ENCODE measurements at regions not wholly inside any gene's neighbourhood (a gene's known extent, or its start where the extent isn't known, plus 50 kb on each side); places are given as distances from the start of the nearest gene placed in this dataset.
"Not testable (repeated sequence)": the region's sequence is repeated elsewhere in the genome, so short reads cannot be mapped to it uniquely, and the experiment has no call there.

DNA sequence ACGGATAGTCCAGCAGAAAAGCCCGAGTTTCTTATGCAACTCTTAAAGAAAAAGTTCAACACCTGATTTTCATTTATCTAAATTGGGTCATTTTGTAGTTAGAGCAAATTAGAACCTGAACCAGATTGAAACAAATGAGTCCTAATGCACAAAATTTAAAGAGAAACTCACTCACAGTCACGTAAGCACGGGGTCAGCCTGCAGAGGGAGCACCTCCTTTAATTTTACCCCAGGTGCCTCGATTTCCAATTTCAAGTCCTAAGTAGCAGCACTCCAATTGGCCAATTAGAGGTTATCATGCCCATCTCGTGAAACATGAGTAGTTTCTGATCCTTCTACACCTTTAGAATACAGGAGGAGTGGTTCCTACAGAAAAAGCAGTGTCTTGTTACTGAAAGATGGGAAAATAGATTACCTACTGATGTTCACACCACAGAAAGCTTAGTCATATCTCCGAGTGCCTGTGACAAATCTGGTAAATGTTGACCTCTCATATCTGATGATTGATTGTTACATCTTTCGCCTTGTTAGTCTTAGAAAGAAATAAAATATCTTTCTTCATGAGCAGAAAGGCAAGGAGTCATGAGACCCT, 1929.8 kb upstream of the LRRTM1 start:
- DNase-seq (ENCODE audit: low spot score), result no peak

DNA sequence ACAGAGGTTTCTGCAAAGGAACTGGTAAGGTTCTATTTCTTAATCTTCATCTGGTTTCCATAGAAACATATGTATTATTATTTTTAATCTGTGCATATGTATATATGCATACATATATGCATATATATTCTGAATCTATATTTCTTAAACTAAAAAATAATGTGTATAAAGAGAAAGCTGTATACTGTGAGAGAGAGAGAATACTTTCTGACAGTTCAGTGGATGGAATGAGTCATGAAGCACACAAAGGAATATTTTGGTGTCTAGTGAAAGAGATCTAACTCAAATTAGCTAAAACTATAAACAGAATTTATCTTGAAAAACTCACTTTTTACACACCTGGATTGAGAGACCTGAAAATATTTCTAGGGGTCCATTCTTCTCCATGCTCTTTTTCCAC, 1929.3 kb upstream of the LRRTM1 start:
- DNase-seq (ENCODE audit: low spot score), result no peak

DNA sequence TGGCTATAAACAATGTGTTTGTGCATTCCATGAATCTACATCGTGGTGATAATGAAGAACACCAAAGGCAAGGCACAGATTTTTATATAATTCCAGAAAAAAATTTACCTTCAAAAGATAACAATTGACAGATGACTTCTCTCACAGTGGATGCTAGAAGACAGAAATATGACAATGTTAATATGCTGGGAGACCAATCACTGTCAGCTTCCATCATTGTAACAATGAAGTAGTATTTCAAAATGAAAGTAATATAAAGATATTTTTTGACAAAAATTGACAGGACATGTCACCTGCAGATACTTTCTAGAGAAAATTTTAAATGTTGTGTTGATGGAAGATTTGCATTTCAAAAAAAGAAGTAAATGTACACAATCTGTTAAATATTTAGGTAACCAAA, 1925.9 kb upstream of the LRRTM1 start:
- DNase-seq (ENCODE audit: low spot score), result no peak

DNA sequence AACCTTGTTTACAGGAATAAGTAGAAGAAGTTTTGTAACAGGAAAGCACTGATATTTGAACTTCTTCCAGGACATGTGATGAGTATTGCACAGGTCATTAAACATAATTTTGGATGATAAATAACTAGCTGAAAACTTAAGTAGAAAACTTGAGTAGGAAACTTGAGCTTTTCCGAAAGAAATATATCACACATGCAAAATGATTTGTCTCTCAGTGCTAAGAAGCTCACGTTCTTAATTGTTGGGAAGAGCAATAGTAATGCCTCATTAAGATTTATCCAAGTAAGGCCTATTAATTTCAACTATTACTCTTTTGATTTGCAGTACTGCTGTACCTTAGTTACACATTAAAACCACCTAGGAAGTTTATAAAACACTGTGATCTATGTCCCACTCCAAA, 1921.9 kb upstream of the LRRTM1 start:
- DNase-seq (ENCODE audit: low spot score), result no peak

DNA sequence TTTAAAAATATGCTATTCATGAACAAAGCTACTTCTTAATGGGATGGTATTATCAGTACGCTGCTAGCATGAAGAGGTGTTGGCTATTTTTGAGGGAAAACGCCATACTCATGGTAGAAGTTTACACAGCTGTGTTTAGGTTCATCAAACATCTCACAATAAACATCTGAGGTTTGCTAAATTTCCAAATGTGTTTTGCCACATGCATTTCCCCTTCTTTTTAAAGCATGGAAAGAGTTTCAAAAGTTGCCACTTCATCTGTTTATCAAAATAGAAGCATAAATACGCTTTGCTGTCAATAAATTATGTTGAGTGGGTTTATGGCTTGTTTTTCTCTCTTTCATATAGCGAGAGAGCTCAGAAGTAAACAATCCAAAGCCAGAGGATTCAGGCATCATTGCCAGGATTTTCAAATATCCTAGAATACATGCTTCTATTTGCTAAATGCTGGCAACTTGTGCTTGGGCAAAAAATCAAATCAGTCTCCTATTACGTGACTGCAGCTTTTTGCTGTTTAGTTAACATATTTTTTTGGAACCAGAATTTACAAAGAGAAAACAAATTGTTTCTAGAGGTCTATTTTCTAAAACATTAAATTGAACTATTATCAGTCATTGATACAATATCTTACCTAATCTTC, 1919.9 kb upstream of the LRRTM1 start:
- DNase-seq (ENCODE audit: low spot score), result no peak

DNA sequence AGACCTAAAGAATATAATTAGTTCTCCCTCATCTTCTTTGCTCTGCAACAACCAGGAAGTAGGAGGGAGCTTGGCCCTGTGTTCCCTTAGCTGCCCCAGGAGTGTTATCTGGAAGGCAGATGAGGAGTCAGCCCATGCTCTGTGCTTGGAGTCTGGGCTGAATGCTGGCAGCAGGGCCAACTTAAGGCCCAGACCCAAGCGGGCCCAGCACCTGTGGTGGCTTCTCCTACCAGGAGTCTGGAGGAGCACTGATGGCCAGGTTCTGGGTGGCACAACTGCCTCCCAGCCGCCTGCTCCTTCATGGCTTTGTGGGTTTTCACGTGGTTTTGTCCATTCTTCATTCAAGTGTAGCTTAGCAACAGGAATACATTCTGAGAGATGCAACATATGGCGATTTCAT, 1910.7 kb upstream of the LRRTM1 start:
- DNase-seq (ENCODE audit: low spot score), result no peak

DNA sequence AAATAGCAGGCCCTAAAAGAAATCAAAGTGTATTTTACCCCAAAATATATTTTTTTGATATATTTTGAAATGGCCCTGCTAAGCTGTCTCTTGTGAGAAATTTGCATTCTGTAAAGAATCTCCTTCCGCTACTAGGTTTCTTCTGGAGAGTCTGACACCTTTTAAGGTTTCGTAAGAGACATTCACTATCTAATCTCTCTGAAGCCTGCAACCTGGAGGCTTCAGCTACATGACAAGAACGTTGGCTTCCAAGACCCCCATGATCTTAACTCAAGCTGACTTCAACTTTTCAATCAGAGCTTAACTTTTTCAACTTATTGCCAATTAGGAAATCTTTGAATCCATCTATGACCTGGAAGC, 1894.9 kb upstream of the LRRTM1 start:
- DNase-seq (ENCODE audit: low spot score), result no peak

DNA sequence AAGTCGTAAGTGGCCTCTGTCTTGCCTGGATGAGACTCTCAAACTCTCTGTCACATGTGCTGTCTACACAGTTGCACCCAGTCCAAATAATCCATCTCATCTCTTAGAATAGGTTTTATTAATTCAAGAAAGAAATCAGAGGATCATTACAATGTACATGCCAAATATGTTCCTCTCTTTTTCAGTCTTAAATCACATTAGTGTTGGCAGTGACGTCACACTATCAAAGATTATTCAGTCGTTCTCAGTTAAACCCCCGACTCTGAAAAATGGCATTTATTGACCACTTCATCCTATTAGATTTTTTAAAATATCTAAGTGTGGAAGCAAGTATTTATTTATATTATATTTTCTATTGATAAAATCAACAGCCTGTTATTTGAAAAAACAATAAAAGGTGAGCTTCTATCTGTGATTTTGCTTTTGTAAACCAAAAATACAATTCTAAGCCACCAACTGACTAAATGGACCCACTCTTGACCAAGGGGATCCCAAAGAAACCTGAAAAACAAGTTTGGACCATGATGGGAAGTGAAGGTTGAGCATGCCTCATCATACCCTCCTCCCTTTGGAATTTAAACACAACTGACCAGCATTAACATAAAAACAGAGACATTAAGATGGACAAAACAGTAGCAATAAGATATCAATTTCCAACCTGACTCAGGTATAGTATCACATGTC, 1894.4 kb upstream of the LRRTM1 start:
- no peak for DNase-seq (ENCODE audit: low spot score)

DNA sequence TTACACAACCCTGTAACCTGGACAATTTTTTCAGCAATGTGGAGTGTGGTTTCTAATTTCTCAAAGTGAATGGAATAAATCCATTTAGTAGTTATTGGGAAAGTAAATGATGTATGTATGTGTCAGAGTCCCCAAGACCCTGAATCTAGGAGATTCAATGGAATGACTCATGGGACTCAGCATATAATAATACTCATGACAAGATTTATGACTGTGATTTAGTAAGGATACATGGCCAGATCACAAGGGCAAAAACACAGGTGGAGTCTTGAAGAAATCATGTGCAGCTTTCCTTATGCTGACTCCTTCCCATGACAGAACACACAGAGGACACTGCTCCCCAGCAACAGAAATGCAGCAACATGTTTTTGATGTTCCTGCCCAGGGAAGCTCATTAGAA, 1877.7 kb upstream of the LRRTM1 start:
- DNase-seq (ENCODE audit: low spot score), result no peak

DNA sequence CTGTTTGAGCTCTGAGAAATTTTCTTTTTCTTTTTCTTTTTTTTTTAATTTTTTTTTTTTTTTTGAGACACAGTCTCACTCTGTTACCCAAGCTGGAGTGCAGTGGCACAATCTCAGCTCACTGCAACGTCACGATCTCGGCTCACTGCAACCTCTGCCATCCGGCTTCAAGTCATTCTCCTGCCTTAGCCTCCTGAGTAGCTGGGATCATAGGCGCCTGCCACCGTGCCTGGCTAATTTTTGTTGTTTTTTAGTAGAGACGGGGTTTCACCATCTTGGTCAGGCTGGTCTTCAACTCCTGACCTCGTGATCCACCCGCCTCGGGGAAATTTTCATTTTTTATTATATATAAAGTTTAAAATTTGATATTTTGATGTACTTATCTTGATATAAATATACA, 1870.7 kb upstream of the LRRTM1 start:
- DNase-seq (ENCODE audit: low spot score), result not testable (repeated sequence)

DNA sequence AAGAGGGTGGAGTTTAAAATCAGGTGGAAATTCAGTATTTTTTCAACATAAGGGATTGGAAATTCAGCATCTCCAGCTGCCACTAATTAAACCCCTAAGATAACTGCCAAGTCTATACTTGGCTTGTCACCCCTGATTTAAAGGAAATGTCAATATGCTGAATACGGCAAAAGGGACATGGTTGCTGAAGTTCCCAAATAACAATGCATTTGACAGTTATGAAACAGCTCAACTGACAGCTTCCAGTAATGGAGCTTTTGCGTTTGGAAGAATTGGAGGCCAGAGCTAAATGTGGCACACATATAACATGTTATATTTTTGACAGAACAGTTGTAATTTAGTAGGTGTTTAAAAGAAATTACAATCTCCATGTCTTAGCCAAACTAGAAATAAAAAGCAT, 1867.9 kb upstream of the LRRTM1 start:
- no peak for DNase-seq (ENCODE audit: low spot score)

DNA sequence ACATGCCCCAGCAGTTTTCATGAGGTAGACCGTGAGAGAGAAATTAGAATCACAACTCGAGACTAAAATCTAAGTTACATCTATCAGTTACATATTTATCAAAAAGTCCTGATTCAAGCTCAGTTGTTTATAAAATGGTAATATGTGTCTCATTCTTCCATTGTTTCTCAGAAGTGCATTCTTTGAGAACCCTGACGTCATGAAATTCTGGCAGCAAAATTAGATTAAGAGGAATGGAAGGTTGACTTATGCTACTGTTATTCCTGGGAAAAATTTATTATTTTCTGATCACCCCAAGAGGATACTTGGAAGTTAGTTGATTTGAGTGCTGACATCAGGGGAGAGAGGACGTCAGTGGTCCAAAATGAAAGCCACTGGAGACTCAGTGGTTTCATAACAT, 1864.8 kb upstream of the LRRTM1 start:
- no peak for DNase-seq (ENCODE audit: low spot score)

DNA sequence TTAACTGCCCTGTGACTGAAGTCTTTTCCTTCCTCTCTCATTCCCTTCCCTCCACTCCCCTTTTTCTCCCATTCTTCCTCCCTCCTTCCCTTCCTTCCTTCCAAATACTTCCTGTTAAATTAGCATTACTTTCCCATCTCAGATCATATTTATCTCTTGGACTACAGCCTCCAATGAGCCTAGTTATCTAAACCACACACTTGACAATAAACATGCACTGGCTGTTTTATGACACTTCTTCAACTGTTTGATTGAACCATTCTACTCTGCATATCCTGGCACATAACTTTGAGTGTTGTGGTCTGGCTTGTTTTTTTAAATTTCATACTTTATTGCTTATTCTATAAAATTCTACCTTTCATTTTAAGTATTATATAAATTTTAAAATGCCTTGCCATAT, 1860.8 kb upstream of the LRRTM1 start:
- DNase-seq (ENCODE audit: low spot score), result no peak

DNA sequence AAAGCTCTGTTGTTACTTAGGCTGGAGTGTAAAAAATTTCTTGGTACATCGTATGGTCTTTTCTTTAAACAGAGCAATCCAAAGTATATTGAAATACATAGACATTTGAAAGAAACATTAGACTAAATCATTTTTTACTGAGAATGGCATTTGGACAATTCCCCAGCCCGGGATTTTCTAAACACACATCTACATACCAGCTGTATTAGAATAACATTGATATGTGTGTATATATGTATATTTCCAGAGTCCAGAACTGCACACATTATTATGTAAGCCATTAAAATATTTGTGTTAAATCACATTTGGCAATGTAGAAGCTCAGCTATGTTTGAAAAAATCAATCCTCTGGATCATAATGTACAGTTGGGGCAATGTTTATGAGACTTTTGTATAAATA, 1853.6 kb upstream of the LRRTM1 start:
- DNase-seq (ENCODE audit: low spot score), result no peak

DNA sequence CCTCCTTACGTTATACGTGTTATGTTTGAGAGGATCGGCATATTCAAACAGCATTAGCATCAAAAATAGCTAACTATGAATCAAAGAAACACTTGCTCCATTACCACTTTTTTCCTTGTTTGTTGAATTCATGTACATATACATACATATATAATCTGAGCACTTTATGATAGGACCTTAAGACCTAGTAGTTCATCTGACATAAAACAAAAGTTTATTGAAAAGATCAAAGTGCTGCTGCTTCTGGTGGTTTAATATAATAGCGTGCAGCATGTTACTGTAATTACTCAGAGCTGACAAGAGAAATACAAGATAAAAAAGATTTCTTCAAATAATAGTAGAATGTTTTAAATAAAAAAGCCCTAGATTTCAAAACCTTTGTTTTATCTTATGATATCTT, 1850.9 kb upstream of the LRRTM1 start:
- no peak for DNase-seq (ENCODE audit: low spot score)

DNA sequence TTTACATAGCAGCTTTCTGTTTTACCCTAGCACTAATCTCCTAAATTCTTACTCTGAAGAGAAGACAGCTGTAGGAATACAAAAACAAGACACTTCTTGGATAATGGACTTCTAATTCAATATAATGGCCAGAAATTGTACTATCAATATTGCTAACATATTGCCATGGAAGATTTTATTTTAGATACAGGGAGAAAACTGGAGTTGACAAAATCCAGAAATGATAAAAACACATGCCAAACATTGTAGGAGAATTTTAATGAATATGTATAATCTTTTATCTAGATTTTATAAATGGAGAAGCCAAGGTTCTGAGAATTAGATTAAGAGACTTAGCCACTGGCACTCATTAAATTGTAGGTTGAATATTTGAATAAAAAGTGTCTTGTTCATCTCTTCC, 1838.8 kb upstream of the LRRTM1 start:
- DNase-seq (ENCODE audit: low spot score), result no peak

DNA sequence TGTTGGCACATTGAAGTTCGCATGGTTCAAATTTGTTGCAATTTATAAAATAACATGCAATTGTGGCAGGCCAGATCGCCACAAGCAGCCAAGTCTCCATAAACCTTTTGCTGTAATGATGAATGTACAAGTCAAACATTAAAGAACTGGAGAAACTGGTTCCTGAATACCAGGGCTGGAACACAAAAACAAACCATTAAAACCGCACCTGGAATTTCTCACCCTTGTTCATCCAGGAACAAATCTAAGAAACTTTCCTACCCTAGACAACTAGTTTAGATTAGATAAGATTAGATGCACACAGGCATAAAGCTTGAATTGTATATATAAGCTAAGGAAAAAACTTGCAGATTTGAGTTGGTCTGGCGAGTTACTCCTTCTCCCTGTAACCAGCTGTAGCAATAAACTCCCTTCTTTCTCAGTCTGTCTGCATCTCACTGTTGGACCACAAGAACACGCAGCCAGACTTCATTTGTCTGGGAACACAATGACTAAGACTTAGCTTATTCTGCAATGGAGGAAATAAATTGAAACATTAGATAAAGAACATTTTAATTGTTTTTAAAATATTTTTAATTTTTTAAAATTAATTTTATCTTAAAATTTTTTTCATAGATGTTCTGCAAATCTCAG, 1835.5 kb upstream of the LRRTM1 start:
- no peak for DNase-seq (ENCODE audit: low spot score)

DNA sequence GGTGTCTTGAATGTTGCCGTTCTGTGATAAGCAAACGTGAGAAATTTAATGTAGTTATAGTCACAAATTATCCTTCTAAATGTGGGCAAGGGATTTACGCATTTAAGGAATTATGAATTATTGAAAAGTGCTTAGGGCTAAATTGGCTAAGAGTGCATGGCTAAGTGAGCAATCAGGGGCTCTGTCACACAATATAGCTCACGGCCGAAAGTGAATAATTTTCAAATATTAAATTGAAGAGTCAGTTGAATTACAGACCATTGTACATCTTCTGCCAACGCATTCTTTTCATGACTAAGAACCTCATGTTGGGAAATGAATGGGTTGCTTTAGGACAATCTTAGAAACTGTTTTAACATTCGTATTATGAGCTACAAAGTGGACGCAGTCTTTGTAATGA, 1832.9 kb upstream of the LRRTM1 start:
- no peak for DNase-seq (ENCODE audit: low spot score)

DNA sequence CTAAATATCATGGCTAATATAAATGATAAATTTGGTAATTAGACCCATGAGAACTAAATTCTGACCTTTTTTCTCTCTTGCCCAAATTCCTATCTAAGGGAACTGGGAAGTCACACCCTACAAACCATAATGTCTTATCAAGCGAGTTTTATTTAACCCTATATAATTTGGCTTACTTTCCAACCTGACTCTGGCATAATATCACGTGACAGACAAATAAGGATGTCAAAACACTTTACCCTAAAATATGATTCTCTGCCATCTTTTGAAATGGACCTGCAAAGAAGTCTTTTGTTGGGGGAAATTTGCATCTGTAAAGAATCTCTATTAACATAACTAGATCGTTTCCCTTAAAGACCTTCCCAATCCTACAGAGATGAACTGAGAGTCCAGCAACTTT, 1823.5 kb upstream of the LRRTM1 start:
- no peak for DNase-seq (ENCODE audit: low spot score)

DNA sequence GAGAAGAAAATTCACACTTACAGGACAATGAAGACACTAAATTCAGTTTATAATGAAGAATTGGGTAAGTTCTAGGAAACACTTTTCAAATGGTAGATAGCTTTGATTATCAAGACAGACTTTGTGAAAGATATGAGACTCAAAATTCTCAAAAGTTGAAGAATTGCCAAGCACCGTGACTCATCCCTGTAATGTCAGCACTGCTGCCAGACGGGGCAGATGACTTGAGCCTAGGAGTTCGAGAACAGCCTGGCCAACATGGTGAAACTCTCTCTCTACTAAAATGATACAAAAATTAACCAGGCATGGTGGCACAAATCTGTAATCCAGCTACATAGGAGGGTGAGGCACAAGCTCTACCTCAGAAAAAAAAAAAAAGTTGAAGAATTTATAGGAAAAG, 1820.1 kb upstream of the LRRTM1 start:
- no peak for DNase-seq (ENCODE audit: low spot score)

DNA sequence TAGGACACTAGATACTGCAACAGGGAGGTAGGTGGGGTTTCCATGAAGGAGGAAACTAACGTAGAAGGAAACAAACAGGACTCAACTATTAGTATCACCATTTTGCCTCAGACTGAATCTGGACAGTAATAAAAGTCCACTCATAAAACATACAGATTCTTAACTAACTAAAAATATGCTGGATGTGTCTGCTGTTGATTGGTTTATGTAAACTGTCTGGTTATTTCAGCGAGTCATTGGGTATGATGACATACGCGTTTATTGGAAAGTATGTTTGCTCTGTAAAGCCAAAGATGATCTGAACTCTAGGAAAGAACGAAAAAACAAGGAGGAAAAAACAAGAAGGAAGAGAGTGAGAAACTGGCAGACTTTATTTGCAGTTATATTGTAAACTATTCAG, 1816.1 kb upstream of the LRRTM1 start:
- no peak for DNase-seq (ENCODE audit: low spot score)

DNA sequence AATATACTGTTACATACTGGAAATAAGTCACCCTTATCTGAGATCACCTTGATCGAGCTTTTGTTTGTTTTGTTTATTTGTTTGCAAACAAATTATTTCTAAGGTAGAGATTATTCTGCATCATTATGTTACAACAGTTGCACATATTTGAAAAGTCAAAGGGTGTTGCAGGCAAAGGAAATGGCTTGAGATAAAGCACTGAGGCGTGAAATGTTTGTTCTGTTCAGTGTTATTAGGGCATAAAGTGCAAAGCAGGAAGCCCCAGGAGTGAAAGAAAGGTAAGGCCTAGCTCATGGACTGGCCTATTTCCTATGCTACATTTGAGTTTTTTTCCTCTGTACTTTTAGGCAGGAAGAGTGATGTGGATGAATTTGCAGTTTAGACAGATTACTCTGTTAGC, 1815.6 kb upstream of the LRRTM1 start:
- no peak for DNase-seq (ENCODE audit: low spot score)

DNA sequence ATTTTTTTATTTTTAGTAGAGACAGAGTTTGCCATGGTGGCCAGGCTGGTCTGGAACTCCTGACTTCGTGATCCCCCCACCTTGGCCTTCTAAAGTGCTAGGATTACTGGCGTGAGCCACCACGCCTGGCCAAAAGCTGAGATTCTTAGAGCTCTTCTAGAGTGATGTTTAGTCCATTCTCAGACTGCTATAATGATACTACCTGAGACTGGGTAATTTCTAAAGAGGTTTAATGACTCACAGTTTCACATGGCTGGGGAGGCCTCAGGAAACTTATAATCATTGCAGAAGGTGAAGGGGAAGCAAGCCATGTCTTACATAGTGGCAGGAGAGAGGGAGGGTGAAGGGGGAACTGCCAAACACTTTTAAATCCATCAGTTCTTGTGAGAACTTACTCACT, 1804.9 kb upstream of the LRRTM1 start:
- no peak for DNase-seq (ENCODE audit: low spot score)

DNA sequence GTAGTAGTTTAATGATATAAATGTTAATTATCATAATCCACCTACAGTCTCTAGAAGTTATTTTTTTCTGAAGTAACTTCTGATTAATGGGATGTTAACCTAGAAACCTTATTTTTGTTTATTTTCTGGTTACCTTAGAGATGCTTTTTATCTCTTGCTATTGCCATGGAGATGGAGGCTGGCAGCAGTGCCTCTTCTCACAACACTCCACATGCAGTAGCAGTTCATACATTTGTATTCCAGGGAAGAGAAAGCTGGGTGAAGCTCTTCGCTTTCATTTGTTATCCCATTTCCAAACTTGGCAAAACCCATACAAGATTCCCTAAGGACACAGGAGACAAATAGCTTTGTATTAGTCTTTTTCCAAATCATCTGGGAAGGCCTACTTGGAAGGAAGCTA, 1794.1 kb upstream of the LRRTM1 start:
- DNase-seq (ENCODE audit: low spot score), result no peak

All from CD4-positive, alpha-beta T cell treated with Interleukin-15 for 4 hours (primary cell).